Cardiac muscle cell (in vitro differentiated cells and primary cell): ENCODE measurements at regions not wholly inside any gene's neighbourhood (a gene's known extent, or its start where the extent isn't known, plus 50 kb on each side); places are given as distances from the start of the nearest gene placed in this dataset.
A peak's percentile ranks its signal among the peaks of the same experiment; 100 is the strongest.

Experiments
- DNase-seq, 2 donors: peaks; one replicate each; pipeline versions ENCODE4 v3.0.0 to v3.0.0-alpha.2; 2010 to 2017; ENCODE audit warnings: low read depth in 1 of 2, low spot score in 1 of 2
- H3K27ac ChIP-seq: fragments of 200-600 bp; sonication (generic); 2 replicates; pipeline ENCODE4 v1.5.1; 2016
- H3K27me3 ChIP-seq: fragments of 200-600 bp; sonication (generic); 2 replicates; pipeline ENCODE4 v1.6.0; 2016; ENCODE audit warnings: control low read depth
- H3K36me3 ChIP-seq: fragments of 200-600 bp; sonication (generic); 2 replicates; pipeline ENCODE4 v1.5.1; 2016; ENCODE audit warnings: control low read depth
- H3K4me1 ChIP-seq: fragments of 200-600 bp; sonication (generic); 2 replicates; pipeline ENCODE4 v1.8.1; 2017; ENCODE audit warnings: low read depth, mild to moderate bottlenecking, mixed run types
- H3K4me3 ChIP-seq: fragments of 200-600 bp; sonication (generic); 2 replicates; pipeline ENCODE4 v1.5.1; 2016; ENCODE audit warnings: mild to moderate bottlenecking
- H3K9me3 ChIP-seq: fragments of 200-600 bp; sonication (generic); 2 replicates; pipeline ENCODE4 v1.5.1; 2017; ENCODE audit warnings: low read depth, mild to moderate bottlenecking, control low read depth
- TF ChIP-seq, protein P1 (sequence below): IDR thresholded peaks from 2 replicates; pipeline ENCODE4 v1.5.1; 2012; ENCODE audit warnings: low read depth, mild to moderate bottlenecking, low read length

DNA sequence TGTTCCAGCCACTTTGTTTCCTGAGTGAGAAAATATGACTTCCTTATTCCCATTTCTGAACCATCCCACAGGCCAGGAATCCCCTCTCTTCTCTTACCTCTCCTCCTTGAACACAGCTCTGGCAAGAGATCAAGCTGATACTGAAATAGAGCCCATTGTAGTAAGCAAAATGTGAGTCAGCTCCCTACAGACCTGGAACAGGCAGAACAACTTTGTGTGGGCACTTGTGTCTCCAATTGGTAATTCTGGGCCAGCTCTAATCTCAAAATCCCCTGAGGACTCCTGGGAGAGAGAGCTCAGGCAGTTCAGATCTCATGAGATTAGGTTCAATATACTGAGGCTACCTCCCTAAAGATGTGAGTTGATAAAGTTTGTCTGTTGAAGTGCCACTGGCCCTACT is 213.5 kb downstream of the GUCY2F start:
- Histone ChIP-seq H3K4me1 (no peaks in the 10 kb centered on the region), H3K27me3 (peaks cover 40% of the 10 kb centered on the region), H3K36me3 (no peaks in the 10 kb centered on the region), H3K27ac (no peak overlapping the region), H3K4me3 (no peak overlapping the region), H3K9me3 (no peaks in the 10 kb centered on the region)
- TF ChIP-seq, protein P1, sequence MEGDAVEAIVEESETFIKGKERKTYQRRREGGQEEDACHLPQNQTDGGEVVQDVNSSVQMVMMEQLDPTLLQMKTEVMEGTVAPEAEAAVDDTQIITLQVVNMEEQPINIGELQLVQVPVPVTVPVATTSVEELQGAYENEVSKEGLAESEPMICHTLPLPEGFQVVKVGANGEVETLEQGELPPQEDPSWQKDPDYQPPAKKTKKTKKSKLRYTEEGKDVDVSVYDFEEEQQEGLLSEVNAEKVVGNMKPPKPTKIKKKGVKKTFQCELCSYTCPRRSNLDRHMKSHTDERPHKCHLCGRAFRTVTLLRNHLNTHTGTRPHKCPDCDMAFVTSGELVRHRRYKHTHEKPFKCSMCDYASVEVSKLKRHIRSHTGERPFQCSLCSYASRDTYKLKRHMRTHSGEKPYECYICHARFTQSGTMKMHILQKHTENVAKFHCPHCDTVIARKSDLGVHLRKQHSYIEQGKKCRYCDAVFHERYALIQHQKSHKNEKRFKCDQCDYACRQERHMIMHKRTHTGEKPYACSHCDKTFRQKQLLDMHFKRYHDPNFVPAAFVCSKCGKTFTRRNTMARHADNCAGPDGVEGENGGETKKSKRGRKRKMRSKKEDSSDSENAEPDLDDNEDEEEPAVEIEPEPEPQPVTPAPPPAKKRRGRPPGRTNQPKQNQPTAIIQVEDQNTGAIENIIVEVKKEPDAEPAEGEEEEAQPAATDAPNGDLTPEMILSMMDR: no peak
- DNase-seq: no peak

DNA sequence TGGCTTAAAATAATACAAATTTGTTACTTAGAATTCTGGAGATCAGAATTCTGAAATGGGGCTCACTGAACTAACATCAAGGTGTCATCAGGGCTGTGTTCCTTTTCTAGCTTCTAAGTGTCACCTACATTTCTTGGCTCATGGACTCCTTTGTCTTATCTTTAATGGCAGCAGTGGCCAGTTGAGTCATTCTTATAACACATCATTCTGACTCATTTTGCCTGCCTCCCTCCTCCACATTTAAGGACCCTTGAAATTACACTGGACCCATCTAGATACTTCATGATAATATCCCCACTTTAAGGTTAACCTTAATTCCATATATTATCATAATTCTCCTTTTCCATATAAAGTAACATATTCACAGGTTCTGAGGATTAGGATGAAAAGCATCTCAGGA is 215.9 kb downstream of the GUCY2F start:
- DNase-seq: no peak
- Histone ChIP-seq H3K27me3 (peaks cover 34% of the 10 kb centered on the region), H3K36me3 (no peaks in the 10 kb centered on the region), H3K27ac (no peak overlapping the region), H3K4me1 (no peaks in the 10 kb centered on the region), H3K4me3 (no peak overlapping the region), H3K9me3 (no peaks in the 10 kb centered on the region)
- TF ChIP-seq, protein P1: no peak

DNA sequence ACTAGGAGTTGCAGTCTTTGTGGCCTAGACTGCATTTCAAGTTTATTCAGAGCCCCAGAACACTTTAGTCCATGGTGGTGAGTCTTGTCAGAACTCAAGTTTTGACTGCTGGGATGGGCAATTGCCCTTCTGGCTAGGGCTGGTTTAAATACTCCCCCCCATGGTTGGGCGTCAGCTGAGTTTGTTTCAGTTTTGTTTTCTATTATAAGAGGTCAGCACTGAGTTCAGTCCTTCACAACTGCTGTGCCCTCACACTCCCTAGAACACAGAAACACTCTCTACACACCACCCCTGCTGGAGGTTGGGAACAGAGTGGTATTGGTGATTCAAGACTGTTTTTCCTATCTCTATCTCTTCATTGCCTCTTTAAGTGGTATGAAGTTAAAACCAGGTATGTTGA is 217.0 kb downstream of the GUCY2F start:
- no peak overlapping the region for H3K4me3 ChIP-seq
- H3K27me3 ChIP-seq: peaks cover 22% of the 10 kb centered on the region
- TF ChIP-seq, protein P1: no peak
- no peak overlapping the region for H3K27ac ChIP-seq
- no peak for DNase-seq
- no peaks in the 10 kb centered on the region for H3K4me1 ChIP-seq
- H3K9me3 ChIP-seq: no peaks in the 10 kb centered on the region
- no peaks in the 10 kb centered on the region for H3K36me3 ChIP-seq

DNA sequence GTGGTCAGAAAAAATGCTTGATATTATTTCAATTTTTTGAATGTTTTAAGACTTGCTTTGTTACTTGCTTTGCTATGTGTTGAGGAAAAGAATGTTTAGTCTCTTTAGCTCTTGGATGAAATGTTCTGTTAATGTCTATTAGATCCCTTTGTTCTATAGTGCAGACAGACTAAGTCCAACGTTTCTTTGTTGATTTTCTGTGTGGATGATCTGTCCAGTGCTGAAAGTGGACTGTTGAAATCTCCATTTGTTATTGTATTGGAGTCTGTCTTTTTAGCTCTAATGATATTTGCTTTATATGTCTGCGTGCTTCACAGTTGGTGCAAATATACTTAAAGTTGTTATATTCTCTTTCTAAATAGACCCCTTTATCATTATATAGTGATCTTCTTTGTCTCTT is 220.6 kb downstream of the GUCY2F start:
- H3K9me3 ChIP-seq: no peaks in the 10 kb centered on the region
- H3K4me3 ChIP-seq: no peak overlapping the region
- TF ChIP-seq, protein P1: no peak
- H3K27ac ChIP-seq: no peak overlapping the region
- H3K27me3 ChIP-seq: peaks cover 2% of the 10 kb centered on the region
- peak in 1 of 2 donors; percentile 2 for DNase-seq
- H3K36me3 ChIP-seq: no peaks in the 10 kb centered on the region
- H3K4me1 ChIP-seq: no peaks in the 10 kb centered on the region

DNA sequence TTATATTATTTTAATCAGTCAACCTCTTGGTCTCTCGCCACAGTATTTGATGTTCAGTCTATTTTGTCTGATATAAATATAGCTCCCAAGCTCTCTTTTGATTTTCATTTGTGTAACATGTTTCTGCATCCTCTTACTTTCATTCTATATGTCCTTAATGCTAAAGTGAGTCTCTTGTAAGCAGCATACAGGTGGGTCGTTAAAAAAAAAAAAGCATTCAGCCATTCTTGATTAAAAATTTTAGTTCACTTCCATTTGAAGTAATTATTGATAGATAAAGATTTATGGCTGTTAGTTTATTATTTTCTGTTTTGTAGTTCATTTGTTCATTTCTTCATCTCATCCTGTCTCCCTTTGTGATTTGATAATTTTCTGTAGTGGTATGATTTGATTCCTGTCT is 229.1 kb downstream of the GUCY2F start:
- no peak for DNase-seq
- H3K4me1 ChIP-seq: no peaks in the 10 kb centered on the region
- peaks cover 3% of the 10 kb centered on the region for H3K9me3 ChIP-seq
- TF ChIP-seq, protein P1: no peak
- no peak overlapping the region for H3K27ac ChIP-seq
- H3K27me3 ChIP-seq: peaks cover 10% of the 10 kb centered on the region
- no peak overlapping the region for H3K4me3 ChIP-seq
- H3K36me3 ChIP-seq: no peaks in the 10 kb centered on the region

DNA sequence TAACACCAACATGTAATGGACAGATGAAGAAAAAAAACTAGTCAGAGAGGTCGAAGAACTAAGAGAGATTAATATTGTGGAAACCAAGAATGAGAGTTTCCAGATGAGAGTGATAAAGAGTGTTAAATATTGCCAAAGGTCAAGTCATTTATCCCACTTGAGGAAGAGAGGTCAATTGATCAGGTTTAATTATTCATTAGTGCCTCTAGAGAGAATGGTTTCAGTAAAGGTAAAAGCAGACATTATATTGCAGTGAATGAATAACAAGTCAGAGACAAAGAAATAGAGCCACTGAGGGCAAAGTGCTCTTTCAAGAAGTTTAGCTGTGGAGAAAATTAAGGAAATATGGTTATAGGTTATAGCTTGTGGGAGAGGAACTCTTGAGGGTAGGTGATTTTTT is 263.1 kb downstream of the GUCY2F start:
- no peaks in the 10 kb centered on the region for H3K27me3 ChIP-seq
- no peak overlapping the region for H3K27ac ChIP-seq
- DNase-seq: no peak
- no peaks in the 10 kb centered on the region for H3K4me1 ChIP-seq
- TF ChIP-seq, protein P1: no peak
- no peaks in the 10 kb centered on the region for H3K36me3 ChIP-seq
- no peaks in the 10 kb centered on the region for H3K9me3 ChIP-seq
- H3K4me3 ChIP-seq: no peak overlapping the region
